GM19324 (cell line): ENCODE measurements at regions not wholly inside any gene's neighbourhood (a gene's known extent, or its start where the extent isn't known, plus 50 kb on each side); places are given as distances from the start of the nearest gene placed in this dataset.

Source experiments
- ATAC-seq: cut with Tn5 transposase; IDR thresholded peaks from one replicate; pipeline ENCODE4 v1.9.1; 2021; ENCODE audit warnings: mild to moderate bottlenecking, moderate library complexity; ENCODE audit not compliant: unreplicated experiment, low FRiP score

GRCh38 chr21:35266546-35266945, 217.4 kb upstream of the RUNX1 start:
- no peak for ATAC-seq

- no peak for ATAC-seq
Observed at GRCh38 chr21:35265170-35265877, 216.2 kb upstream of the RUNX1 start.

- ATAC-seq, result no peak
Observed at GRCh38 chr21:35259457-35259856, 210.4 kb upstream of the RUNX1 start.

- no peak for ATAC-seq
Observed at GRCh38 chr21:35258521-35258920, 209.4 kb upstream of the RUNX1 start.

GRCh38 chr21:35257413-35257812, 208.3 kb upstream of the RUNX1 start:
- no peak for ATAC-seq

- ATAC-seq, result no peak
Observed at GRCh38 chr21:35256468-35256988, 207.4 kb upstream of the RUNX1 start.

- no peak for ATAC-seq
Observed at GRCh38 chr21:35254765-35255138, 205.7 kb upstream of the RUNX1 start.

- ATAC-seq, result no peak
Observed at GRCh38 chr21:35254006-35254764, 205.1 kb upstream of the RUNX1 start.

- ATAC-seq, result no peak
Observed at GRCh38 chr21:35252831-35253230, 203.7 kb upstream of the RUNX1 start.

GRCh38 chr21:35249636-35250035, 200.5 kb upstream of the RUNX1 start:
- ATAC-seq, result no peak

GRCh38 chr21:35245879-35246278, 196.8 kb upstream of the RUNX1 start:
- ATAC-seq, result no peak

- no peak for ATAC-seq
Observed at GRCh38 chr21:35244514-35244913, 195.4 kb upstream of the RUNX1 start.

- no peak for ATAC-seq
Observed at GRCh38 chr21:35243171-35243570, 194.1 kb upstream of the RUNX1 start.

GRCh38 chr21:35239811-35240219, 190.7 kb upstream of the RUNX1 start:
- ATAC-seq, result no peak

GRCh38 chr21:35238119-35238518, 189.0 kb upstream of the RUNX1 start:
- ATAC-seq, result no peak

GRCh38 chr21:35237287-35237686, 188.2 kb upstream of the RUNX1 start:
- no peak for ATAC-seq

- no peak for ATAC-seq
Observed at GRCh38 chr21:35236090-35236489, 187.0 kb upstream of the RUNX1 start.

GRCh38 chr21:35234725-35235124, 185.6 kb upstream of the RUNX1 start:
- no peak for ATAC-seq

GRCh38 chr21:35233756-35234155, 184.7 kb upstream of the RUNX1 start:
- no peak for ATAC-seq

- no peak for ATAC-seq
Observed at GRCh38 chr21:35232545-35233176, 183.6 kb upstream of the RUNX1 start.

GRCh38 chr21:35231090-35231489, 182.0 kb upstream of the RUNX1 start:
- no peak for ATAC-seq
